ENCODE measurements at regions not wholly inside any gene's neighbourhood (a gene's known extent, or its start where the extent isn't known, plus 50 kb on each side); places are given as distances from the start of the nearest gene placed in this dataset.

DNA sequence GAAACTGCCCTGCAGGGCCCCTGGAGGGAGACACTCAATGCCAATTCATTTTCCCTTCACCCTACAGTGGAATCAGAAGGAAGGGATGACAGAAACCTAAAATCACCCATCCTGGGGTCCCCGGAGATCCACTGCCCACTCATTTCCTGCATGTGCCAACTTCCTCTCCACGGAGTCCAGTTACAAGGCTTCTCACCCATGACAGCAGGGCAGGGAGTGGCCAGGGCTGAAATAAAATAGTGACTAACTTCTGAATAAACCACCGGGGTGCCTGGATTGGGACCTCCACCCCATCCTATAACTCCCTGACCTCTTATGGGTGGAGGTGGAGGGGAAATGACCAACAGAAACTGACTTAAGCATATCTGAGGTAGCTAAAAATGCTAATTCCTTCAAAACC is 362.3 kb downstream of the MAFB start:
- H3K27me3 ChIP-seq (ENCODE audit: control insufficient read depth, insufficient read depth, low read length): no peaks in the 10 kb centered on the region
- TF ChIP-seq, protein P1, sequence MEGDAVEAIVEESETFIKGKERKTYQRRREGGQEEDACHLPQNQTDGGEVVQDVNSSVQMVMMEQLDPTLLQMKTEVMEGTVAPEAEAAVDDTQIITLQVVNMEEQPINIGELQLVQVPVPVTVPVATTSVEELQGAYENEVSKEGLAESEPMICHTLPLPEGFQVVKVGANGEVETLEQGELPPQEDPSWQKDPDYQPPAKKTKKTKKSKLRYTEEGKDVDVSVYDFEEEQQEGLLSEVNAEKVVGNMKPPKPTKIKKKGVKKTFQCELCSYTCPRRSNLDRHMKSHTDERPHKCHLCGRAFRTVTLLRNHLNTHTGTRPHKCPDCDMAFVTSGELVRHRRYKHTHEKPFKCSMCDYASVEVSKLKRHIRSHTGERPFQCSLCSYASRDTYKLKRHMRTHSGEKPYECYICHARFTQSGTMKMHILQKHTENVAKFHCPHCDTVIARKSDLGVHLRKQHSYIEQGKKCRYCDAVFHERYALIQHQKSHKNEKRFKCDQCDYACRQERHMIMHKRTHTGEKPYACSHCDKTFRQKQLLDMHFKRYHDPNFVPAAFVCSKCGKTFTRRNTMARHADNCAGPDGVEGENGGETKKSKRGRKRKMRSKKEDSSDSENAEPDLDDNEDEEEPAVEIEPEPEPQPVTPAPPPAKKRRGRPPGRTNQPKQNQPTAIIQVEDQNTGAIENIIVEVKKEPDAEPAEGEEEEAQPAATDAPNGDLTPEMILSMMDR (IDR thresholded peaks at IDR 0.05; ENCODE audit: low read depth, low read length): no peak
- ChIA-PET POLR2A (no interaction called here), CTCF (no interaction called here)
- no peak overlapping the region for H3K4me3 ChIP-seq (ENCODE audit: low read depth, low read length)
- no peaks in the 10 kb centered on the region for H3K9me3 ChIP-seq (ENCODE audit: control insufficient read depth, insufficient read depth, low read length)
- DNase-seq (ENCODE audit: low read depth, low spot score): no peak
- H3K27ac ChIP-seq (ENCODE audit: low read depth, low read length): no peak overlapping the region

DNA sequence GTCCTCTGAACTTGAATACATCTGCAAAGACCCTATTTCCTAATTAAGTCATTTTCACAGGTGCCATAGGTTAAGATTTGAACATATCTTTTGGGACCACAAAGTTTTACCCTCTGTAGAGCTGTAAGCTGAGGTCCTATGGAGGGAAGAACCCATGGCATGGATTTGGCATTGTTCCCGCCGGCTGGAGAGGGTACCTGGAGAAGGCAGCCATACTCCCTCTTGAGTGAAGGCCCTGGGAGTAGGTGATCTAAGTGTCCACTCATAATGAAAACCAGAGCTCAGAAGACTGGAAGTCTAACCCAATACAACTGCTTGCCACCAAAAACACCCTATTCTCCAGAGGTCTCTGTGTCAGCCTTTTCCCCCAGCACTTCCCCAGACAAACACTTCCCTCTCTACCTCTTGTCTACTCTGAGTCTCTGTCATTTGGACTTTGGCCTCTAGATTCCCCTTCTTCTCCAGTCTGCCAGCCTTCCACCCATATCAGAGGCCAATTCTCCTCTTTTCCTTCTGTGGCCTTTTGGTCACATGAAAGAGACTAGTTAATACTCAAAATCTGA is 363.9 kb downstream of the MAFB start:
- POLR2A ChIA-PET: no interaction called here
- no peaks in the 10 kb centered on the region for H3K27me3 ChIP-seq (ENCODE audit: control insufficient read depth, insufficient read depth, low read length)
- no peak for DNase-seq (ENCODE audit: low read depth, low spot score)
- H3K27ac ChIP-seq (ENCODE audit: low read depth, low read length): no peak overlapping the region
- TF ChIP-seq, protein P1 (IDR thresholded peaks at IDR 0.05; ENCODE audit: low read depth, low read length): no peak
- H3K4me3 ChIP-seq (ENCODE audit: low read depth, low read length): no peak overlapping the region
- CTCF ChIA-PET: no interaction called here
- no peaks in the 10 kb centered on the region for H3K9me3 ChIP-seq (ENCODE audit: control insufficient read depth, insufficient read depth, low read length)

DNA sequence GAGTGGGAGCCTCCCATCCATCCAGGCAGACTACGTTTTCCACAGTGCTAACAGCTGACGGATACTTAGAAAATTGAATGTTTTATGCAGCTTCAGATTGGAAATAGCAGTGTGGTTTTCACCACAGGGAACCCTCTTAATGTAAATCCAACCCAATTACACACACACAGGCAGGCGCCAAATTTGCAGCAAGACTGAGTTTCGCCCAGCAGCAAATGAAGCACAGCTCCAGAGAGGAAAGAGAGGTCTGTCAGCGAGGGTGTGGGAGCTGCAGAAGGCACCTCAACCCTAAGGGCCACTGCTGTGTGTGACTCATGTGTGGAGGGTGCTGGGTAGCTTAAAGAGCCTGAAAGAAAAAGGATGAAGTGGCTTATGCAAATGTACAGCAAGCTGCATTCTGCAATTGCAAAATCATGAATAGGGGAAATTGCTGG is 365.7 kb downstream of the MAFB start:
- CTCF ChIA-PET: no interaction called here
- POLR2A ChIA-PET: no interaction called here
- Histone ChIP-seq H3K9me3 (ENCODE audit: control insufficient read depth, insufficient read depth, low read length) (no peaks in the 10 kb centered on the region), H3K27ac (ENCODE audit: low read depth, low read length) (no peak overlapping the region), H3K4me3 (ENCODE audit: low read depth, low read length) (no peak overlapping the region), H3K27me3 (ENCODE audit: control insufficient read depth, insufficient read depth, low read length) (no peaks in the 10 kb centered on the region)
- no peak for DNase-seq (ENCODE audit: low read depth, low spot score)
- TF ChIP-seq, protein P1 (IDR thresholded peaks at IDR 0.05; ENCODE audit: low read depth, low read length): no peak

DNA sequence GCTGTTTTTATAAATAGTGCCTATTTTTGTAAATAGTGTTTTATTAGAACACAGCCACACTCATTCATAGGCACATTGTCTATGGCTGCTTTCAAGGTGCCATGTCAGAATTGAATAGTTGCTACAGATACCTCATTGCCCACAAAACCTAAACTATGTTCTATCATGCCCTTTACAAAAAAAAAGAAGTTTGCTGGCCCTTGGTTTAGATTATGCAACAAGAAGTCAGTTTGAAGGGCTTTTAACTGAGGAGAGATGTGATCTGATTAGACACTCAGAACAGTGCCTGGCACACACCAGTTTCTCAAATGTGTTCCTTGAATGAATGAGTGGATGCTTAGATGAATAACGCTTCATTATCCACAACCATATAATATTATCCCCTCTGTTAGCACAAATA is 366.1 kb downstream of the MAFB start:
- no peaks in the 10 kb centered on the region for H3K9me3 ChIP-seq (ENCODE audit: control insufficient read depth, insufficient read depth, low read length)
- POLR2A ChIA-PET: no interaction called here
- CTCF ChIA-PET: no interaction called here

DNA sequence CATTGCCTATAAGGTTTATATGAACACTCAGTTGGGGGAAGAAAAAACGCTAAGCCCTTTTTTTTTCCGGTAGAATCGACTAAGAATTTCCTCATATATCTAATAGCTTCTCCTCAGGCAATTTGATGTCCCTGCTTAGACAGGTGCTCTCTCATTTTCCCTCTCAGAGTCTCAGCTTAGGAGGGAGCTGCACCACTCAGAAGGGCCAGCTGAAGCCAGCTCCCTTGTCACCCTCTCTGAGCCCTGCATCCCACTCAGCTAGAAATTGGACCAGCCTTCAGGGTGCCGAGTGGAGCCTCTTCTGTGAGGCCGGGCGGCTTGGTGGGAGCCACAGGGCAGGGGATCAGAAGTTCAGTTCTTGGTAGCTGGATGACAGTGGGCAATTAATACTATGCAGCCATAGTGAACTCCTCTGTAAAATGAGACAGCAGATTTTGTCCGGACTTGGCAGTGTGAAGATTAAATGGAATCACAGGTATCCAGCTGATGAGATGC is 368.5 kb downstream of the MAFB start:
- TF ChIP-seq, protein P1 (IDR thresholded peaks at IDR 0.05; ENCODE audit: low read depth, low read length): no peak
- Histone ChIP-seq H3K4me3 (ENCODE audit: low read depth, low read length) (no peak overlapping the region), H3K27ac (ENCODE audit: low read depth, low read length) (no peak overlapping the region)

More for the DNA sequence above, 366.1 kb downstream of the MAFB start:
- TF ChIP-seq, protein P1 (IDR thresholded peaks at IDR 0.05; ENCODE audit: low read depth, low read length): no peak
- DNase-seq (ENCODE audit: low read depth, low spot score): no peak
- Histone ChIP-seq H3K27me3 (ENCODE audit: control insufficient read depth, insufficient read depth, low read length) (no peaks in the 10 kb centered on the region), H3K27ac (ENCODE audit: low read depth, low read length) (no peak overlapping the region), H3K4me3 (ENCODE audit: low read depth, low read length) (no peak overlapping the region)

More for the DNA sequence above, 368.5 kb downstream of the MAFB start:
- CTCF ChIA-PET: no interaction called here
- no peaks in the 10 kb centered on the region for H3K9me3 ChIP-seq (ENCODE audit: control insufficient read depth, insufficient read depth, low read length)
- DNase-seq (ENCODE audit: low read depth, low spot score): no peak
- POLR2A ChIA-PET: no interaction called here
- H3K27me3 ChIP-seq (ENCODE audit: control insufficient read depth, insufficient read depth, low read length): no peaks in the 10 kb centered on the region

Measured in AG04450 (cell line).